ENCODE measurements at regions not wholly inside any gene's neighbourhood (a gene's known extent, or its start where the extent isn't known, plus 50 kb on each side); places are given as distances from the start of the nearest gene placed in this dataset.

- TF ChIP-seq POLR2A (IDR thresholded peaks at IDR 0.05), result no peak
- TF ChIP-seq CTCF (IDR thresholded peaks at IDR 0.05), result no peak
- no peak for TF ChIP-seq POLR2AphosphoS5 (IDR thresholded peaks at IDR 0.05)
- 100% methylated on average over 1 of the region's 1 CpG for WGBS
- no peaks in the 10 kb centered on the region for H3K27me3 ChIP-seq (replicated peaks; ENCODE audit: insufficient read depth)
- H3K4me3 ChIP-seq, result no peak overlapping the region
- intact Hi-C loops (cut with DNase I), result no loop called here
- no peaks in the 10 kb centered on the region for H3K36me3 ChIP-seq
- no peak overlapping the region for H3K27ac ChIP-seq
- H3K9me3 ChIP-seq, result no peaks in the 10 kb centered on the region
- no peaks in the 10 kb centered on the region for H3K4me1 ChIP-seq (replicated peaks)
- no peak for DNase-seq (ENCODE audit: low spot score)
Observed at GRCh38 chr2:12124790-12125189, 378.4 kb downstream of the LPIN1 start.

GRCh38 chr2:12126318-12126717, 379.9 kb downstream of the LPIN1 start:
- intact Hi-C loops (cut with DNase I), result no loop called here
- no peaks in the 10 kb centered on the region for H3K27me3 ChIP-seq (replicated peaks; ENCODE audit: insufficient read depth)
- no peaks in the 10 kb centered on the region for H3K4me1 ChIP-seq (replicated peaks)
- no peak overlapping the region for H3K27ac ChIP-seq
- 94% methylated on average over 3 of the region's 3 CpGs for WGBS
- TF ChIP-seq CTCF (IDR thresholded peaks at IDR 0.05), result no peak
- TF ChIP-seq POLR2A (IDR thresholded peaks at IDR 0.05), result no peak
- TF ChIP-seq POLR2AphosphoS5 (IDR thresholded peaks at IDR 0.05), result no peak
- no peaks in the 10 kb centered on the region for H3K9me3 ChIP-seq
- H3K36me3 ChIP-seq, result no peaks in the 10 kb centered on the region
- H3K4me3 ChIP-seq, result no peak overlapping the region
- no peak for DNase-seq (ENCODE audit: low spot score)

- 82% methylated on average over 2 of the region's 2 CpGs for WGBS
- H3K27me3 ChIP-seq (replicated peaks; ENCODE audit: insufficient read depth), result no peaks in the 10 kb centered on the region
- no peak overlapping the region for H3K4me3 ChIP-seq
- no peak for DNase-seq (ENCODE audit: low spot score)
- H3K9me3 ChIP-seq, result no peaks in the 10 kb centered on the region
- H3K27ac ChIP-seq, result no peak overlapping the region
- no peaks in the 10 kb centered on the region for H3K36me3 ChIP-seq
- intact Hi-C loops (cut with DNase I), result no loop called here
- H3K4me1 ChIP-seq (replicated peaks), result no peaks in the 10 kb centered on the region
- no peak for TF ChIP-seq POLR2A (IDR thresholded peaks at IDR 0.05)
- TF ChIP-seq POLR2AphosphoS5 (IDR thresholded peaks at IDR 0.05), result no peak
- no peak for TF ChIP-seq CTCF (IDR thresholded peaks at IDR 0.05)
Observed at GRCh38 chr2:12127638-12128037, 381.2 kb downstream of the LPIN1 start.

- no peaks in the 10 kb centered on the region for H3K9me3 ChIP-seq
- WGBS, result 44% methylated on average over 3 of the region's 3 CpGs
- intact Hi-C loops (cut with DNase I), result no loop called here
- H3K4me3 ChIP-seq, result no peak overlapping the region
- H3K27ac ChIP-seq, result no peak overlapping the region
- H3K27me3 ChIP-seq (replicated peaks; ENCODE audit: insufficient read depth), result no peaks in the 10 kb centered on the region
- DNase-seq (ENCODE audit: low spot score), result no peak
- TF ChIP-seq POLR2A (IDR thresholded peaks at IDR 0.05) (no peak), CTCF (IDR thresholded peaks at IDR 0.05) (no peak), POLR2AphosphoS5 (IDR thresholded peaks at IDR 0.05) (no peak)
- no peaks in the 10 kb centered on the region for H3K4me1 ChIP-seq (replicated peaks)
- H3K36me3 ChIP-seq, result no peaks in the 10 kb centered on the region
Observed at GRCh38 chr2:12131975-12132374, 385.5 kb downstream of the LPIN1 start.

GRCh38 chr2:12141618-12142258, 395.3 kb downstream of the LPIN1 start:
- no peak for DNase-seq (ENCODE audit: low spot score)
- intact Hi-C loops (cut with DNase I), result no loop called here
- no peak overlapping the region for H3K27ac ChIP-seq
- WGBS, result 90% methylated on average over 1 of the region's 1 CpG
- H3K9me3 ChIP-seq, result no peaks in the 10 kb centered on the region
- no peaks in the 10 kb centered on the region for H3K36me3 ChIP-seq
- H3K4me3 ChIP-seq, result no peak overlapping the region
- TF ChIP-seq POLR2AphosphoS5 (IDR thresholded peaks at IDR 0.05) (no peak), POLR2A (IDR thresholded peaks at IDR 0.05) (no peak), CTCF (IDR thresholded peaks at IDR 0.05) (no peak)
- no peaks in the 10 kb centered on the region for H3K4me1 ChIP-seq (replicated peaks)
- peaks cover 2% of the 10 kb centered on the region for H3K27me3 ChIP-seq (replicated peaks; ENCODE audit: insufficient read depth)
